HG03520 (cell line): ENCODE measurements at regions not wholly inside any gene's neighbourhood (a gene's known extent, or its start where the extent isn't known, plus 50 kb on each side); places are given as distances from the start of the nearest gene placed in this dataset.

Source experiments
- ATAC-seq: cut with Tn5 transposase; IDR thresholded peaks from one replicate; pipeline ENCODE4 v1.9.1; 2021; ENCODE audit warnings: mild to moderate bottlenecking, moderate library complexity; ENCODE audit not compliant: unreplicated experiment

- ATAC-seq = no peak
Observed at GRCh38 chr11:64499261-64500004, 56.3 kb upstream of the SLC22A11 start.

- no peak for ATAC-seq
Observed at GRCh38 chr11:64500176-64501013, 55.3 kb upstream of the SLC22A11 start.

GRCh38 chr11:64501500-64502427 lies 54.0 kb upstream of the SLC22A11 start:
- ATAC-seq = no peak

DNA sequence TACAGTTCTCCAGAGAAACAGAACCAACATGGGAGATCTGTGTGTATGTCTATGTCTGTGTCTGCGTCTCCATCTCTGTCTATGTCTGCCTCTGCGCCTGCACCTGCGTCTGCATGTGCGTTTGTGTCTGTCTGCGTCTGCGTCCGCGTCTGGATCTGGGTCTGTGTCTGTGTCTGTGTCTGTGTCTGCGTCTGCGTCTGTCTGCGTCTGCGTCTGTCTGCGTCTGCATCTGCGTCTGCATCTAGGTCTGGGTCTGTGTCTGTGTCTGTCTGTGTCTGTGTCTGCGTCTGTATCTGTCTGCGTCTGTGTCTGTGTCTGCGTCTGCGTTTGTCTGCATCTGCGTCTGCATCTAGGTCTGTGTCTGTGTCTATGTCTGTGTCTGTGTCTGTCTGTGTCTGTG lies 53.1 kb upstream of the SLC22A11 start:
- ATAC-seq = no peak

DNA sequence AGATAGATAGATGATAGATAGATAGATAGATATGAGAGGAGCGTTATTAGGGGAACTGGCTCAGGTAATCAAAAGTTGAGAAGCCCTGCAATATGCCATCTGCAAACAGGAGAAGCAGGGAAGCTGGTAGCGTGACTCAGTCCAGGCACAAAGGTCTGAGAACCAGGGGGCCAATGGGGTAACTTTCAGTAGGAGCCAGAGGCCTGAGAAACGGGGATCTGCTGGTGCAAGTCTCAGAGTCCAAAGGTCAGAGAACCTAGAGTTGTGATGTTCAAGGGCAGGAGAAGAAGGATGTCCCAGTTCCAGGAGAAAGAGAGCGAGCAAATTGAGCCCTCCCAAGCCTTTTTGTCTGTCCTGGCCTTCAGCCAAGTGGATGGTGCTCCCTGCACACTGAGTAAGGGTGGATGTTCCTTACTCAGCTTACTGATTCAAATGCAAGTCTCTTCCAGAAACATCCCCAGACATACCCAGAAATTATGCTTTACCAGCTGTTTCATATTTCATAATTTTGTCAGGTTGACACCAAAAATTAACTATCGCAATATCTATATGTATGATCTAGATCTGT lies 52.5 kb upstream of the SLC22A11 start:
- no peak for ATAC-seq

- ATAC-seq = no peak
Observed at GRCh38 chr11:64504999-64505398, 50.7 kb upstream of the SLC22A11 start.
